Epithelial cell of proximal tubule (primary cell): ENCODE measurements at regions not wholly inside any gene's neighbourhood (a gene's known extent, or its start where the extent isn't known, plus 50 kb on each side); places are given as distances from the start of the nearest gene placed in this dataset.

Source experiments
- DNase-seq: peaks from one replicate; pipeline ENCODE4 v3.0.0-alpha.2; 2011; ENCODE audit warnings: low read depth
- H3K4me3 ChIP-seq: 2 replicates; pipeline ENCODE4 v1.5.1; 2011; ENCODE audit warnings: low read depth, mild to moderate bottlenecking, low read length
- TF ChIP-seq, protein P1 (sequence below): conservative IDR thresholded peaks from 2 replicates; pipeline ENCODE4 v1.5.1; 2012; ENCODE audit warnings: low read depth, mild to moderate bottlenecking, low read length

DNA sequence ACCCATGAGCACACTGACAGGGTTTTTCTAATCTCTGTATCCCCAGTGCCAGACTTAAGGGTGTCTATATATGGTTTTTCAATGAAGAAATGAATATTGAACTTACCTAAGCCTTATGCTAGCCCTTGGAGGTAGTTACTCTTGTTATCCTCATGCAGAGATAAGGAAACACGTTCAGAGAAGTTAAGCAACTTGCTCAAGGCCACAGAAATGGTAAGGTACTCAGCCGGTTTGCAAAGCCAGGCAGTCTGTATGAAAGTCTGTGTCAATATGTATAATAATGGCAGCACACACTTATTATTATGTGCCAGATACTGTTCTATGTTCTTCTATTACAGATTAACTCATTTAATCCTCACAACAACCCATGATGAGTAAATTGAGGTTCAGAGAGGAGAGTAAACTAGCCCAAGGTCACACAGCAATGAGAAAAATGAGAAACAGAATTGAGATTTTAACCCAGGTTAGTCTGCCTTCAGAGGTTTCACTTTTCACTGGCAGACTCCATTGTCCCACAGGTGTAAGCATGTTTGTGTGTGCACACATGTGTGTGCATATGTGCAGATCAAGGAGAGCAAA is 54.6 kb upstream of the CSF3R start:
- TF ChIP-seq, protein P1, sequence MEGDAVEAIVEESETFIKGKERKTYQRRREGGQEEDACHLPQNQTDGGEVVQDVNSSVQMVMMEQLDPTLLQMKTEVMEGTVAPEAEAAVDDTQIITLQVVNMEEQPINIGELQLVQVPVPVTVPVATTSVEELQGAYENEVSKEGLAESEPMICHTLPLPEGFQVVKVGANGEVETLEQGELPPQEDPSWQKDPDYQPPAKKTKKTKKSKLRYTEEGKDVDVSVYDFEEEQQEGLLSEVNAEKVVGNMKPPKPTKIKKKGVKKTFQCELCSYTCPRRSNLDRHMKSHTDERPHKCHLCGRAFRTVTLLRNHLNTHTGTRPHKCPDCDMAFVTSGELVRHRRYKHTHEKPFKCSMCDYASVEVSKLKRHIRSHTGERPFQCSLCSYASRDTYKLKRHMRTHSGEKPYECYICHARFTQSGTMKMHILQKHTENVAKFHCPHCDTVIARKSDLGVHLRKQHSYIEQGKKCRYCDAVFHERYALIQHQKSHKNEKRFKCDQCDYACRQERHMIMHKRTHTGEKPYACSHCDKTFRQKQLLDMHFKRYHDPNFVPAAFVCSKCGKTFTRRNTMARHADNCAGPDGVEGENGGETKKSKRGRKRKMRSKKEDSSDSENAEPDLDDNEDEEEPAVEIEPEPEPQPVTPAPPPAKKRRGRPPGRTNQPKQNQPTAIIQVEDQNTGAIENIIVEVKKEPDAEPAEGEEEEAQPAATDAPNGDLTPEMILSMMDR: no peak
- DNase-seq: no peak
- H3K4me3 ChIP-seq: no peak overlapping the region

DNA sequence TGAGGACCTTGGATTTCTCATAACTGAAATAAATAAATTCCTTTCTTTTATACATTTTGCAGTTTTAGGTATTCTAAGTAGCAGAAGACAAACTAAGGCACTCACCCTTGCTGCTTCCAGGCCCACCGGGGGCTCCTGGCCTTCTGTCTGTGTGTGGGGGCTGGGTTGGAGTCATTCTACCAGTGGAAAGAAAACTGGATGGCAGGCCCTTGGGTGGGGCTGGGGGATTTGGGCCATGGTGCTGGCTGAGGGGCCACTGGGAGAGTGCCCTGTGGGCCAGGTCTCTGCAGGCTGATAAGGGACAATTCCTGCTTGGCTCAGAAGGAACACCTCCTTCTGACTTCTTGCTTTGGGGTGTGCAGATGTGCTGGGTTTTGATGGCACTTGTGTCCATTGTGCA is 54.0 kb upstream of the CSF3R start:
- TF ChIP-seq, protein P1: no peak
- H3K4me3 ChIP-seq: no peak overlapping the region
- DNase-seq: no peak

DNA sequence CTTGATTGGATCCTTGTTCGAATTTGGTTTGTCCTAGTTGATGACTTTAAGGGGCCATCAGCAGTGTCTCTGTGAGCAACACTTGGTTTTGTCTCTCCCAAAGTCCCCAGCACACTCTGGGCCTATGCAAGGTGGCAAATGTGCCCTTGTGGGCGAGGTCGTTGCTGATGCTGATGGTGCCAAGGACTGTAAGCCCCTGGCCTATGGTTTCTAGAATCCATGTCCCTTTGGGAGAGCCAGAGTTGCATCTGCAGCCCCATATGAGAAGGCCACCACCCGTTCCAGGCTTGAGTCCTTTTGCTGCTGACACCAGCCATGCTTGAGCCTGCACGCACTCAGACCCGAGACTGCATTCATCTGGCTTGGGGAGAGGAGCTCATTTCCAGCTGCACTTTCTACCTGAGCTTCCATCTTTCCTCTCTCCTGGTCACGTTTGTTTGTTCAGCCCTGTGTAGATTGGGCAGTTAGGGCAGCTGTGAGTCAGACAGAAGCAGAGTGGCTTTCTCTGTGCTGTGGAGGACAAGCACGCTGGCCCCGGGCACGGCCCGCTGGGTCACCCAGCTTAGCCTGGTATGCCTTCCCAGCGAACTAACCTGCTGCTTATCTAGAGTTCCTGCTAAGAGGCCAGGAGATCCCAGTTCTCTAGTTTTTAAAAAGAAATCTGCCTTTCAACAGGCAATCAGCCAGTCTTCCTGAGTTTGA is 52.1 kb upstream of the CSF3R start:
- DNase-seq: no peak
- TF ChIP-seq, protein P1: no peak
- no peak overlapping the region for H3K4me3 ChIP-seq

DNA sequence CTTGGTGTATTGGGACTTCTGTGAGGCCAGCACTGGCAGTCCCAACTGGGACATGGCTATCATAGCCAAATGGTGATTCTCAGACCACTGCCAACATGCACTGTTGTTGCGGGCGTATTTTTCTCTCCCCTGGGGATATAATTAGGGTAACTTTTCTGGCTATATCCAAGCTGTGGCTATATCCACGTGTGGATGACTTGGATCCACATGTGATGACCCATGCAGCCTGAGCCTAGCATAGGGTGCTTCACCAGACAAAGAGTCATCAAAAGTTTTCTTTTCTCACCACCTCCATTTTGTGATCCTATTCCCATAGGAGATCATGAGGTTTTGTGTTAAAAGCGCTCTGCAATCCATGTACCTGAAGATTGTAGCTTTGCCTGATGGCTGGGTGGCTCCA is 51.2 kb upstream of the CSF3R start:
- H3K4me3 ChIP-seq: no peak overlapping the region
- TF ChIP-seq, protein P1: no peak
- DNase-seq: no peak

DNA sequence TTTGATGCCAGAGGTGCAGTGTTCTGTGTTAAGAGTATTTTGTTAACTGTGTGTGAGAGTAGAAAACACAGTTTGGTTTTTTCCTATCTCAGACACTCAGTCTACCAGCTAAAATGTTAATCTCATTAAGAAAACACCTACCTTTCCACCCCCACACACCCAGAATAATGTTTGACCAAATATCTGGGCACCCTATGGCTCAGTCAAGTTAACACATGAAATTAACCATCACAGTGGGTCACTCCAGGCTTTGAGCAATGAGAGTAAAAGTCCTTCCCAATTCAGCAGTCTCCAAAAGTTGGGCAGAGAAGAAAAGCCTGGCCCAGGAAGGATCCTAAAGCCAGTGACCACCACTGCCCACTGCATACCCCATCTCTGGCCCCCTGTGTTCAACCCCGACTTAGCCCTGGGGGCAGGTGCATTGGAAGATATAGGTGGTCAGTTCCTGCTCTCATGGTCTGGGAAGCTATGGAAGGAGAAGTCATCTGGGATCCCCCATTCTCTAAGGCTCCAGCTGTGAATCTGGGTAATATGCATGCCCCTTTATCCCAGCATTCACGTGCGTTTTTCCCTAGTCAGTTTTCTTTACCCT is 50.2 kb upstream of the CSF3R start:
- no peak for DNase-seq
- H3K4me3 ChIP-seq: no peak overlapping the region
- TF ChIP-seq, protein P1: no peak
